Endodermal cell (in vitro differentiated cells): ENCODE measurements at regions not wholly inside any gene's neighbourhood (a gene's known extent, or its start where the extent isn't known, plus 50 kb on each side); places are given as distances from the start of the nearest gene placed in this dataset.

Experiments
- DNase-seq: peaks from one replicate; pipeline ENCODE4 v3.0.0-alpha.2; 2017
- H3K27ac ChIP-seq: 2 replicates; pipeline ENCODE4 v1.5.1; 2013; ENCODE audit warnings: mild to moderate bottlenecking, low read depth, low read length, moderate library complexity
- H3K27me3 ChIP-seq: 2 replicates; pipeline ENCODE4 v1.6.1; 2013; ENCODE audit warnings: mild to moderate bottlenecking, low read length, moderate library complexity; ENCODE audit not compliant: insufficient read depth, control insufficient read depth, poor library complexity, severe bottlenecking
- H3K36me3 ChIP-seq: 2 replicates; pipeline ENCODE4 v1.7.0; 2013; ENCODE audit warnings: mild to moderate bottlenecking, low read length, moderate library complexity; ENCODE audit not compliant: control insufficient read depth, insufficient read depth
- H3K4me1 ChIP-seq: one replicate; pipeline ENCODE4 v1.7.0; 2013; ENCODE audit warnings: low read length; ENCODE audit not compliant: control insufficient read depth, insufficient read depth
- H3K4me3 ChIP-seq: 2 replicates; pipeline ENCODE4 v1.5.1; 2013; ENCODE audit warnings: mild to moderate bottlenecking, low read length, moderate library complexity
- H3K9ac ChIP-seq: 2 replicates; pipeline ENCODE4 v1.6.1; 2013; ENCODE audit warnings: mild to moderate bottlenecking, low read length, moderate library complexity; ENCODE audit not compliant: poor library complexity, severe bottlenecking; ENCODE audit errors: extremely low read depth
- H3K9me3 ChIP-seq: 2 replicates; pipeline ENCODE4 v1.6.1; 2013; ENCODE audit warnings: mild to moderate bottlenecking, low read length, moderate library complexity; ENCODE audit not compliant: control insufficient read depth
- H3K27ac Mint-ChIP-seq: 2 replicates; pipeline ENCODE4 v1.8.0; 2020; ENCODE audit warnings: mixed read lengths
- H3K27me3 Mint-ChIP-seq: 2 replicates; pipeline ENCODE4 v1.8.0; 2021; ENCODE audit warnings: mild to moderate bottlenecking, mixed read lengths; ENCODE audit not compliant: insufficient read depth
- H3K36me3 Mint-ChIP-seq: 2 replicates; pipeline ENCODE4 v1.8.0; 2020; ENCODE audit warnings: low read depth, mixed read lengths
- H3K4me1 Mint-ChIP-seq: 2 replicates; pipeline ENCODE4 v1.8.0; 2020; ENCODE audit warnings: mixed read lengths
- H3K4me3 Mint-ChIP-seq: 2 replicates; pipeline ENCODE4 v1.8.0; 2020; ENCODE audit warnings: mild to moderate bottlenecking, moderate library complexity, mixed read lengths
- H3K9me3 Mint-ChIP-seq: 2 replicates; pipeline ENCODE4 v1.8.0; 2020; ENCODE audit warnings: mild to moderate bottlenecking, mixed read lengths
- WGBS, 2 experiments: methylation state at CpG; one replicate each; pipeline versions ENCODE4 v1.1.5 to v1.1.7; 2013; ENCODE audit warnings: missing lambda C conversion rate in 2 of 2, mixed read lengths in 1 of 2; ENCODE audit not compliant: insufficient coverage in 1 of 2, insufficient read length in 1 of 2; 5-methylcytosine and 5-hydroxymethylcytosine counted together
- TF ChIP-seq, protein P1 (sequence below): fragments of 200-600 bp; sonication (generic); conservative IDR thresholded peaks from 2 replicates; pipeline ENCODE4 v1.5.0; 2021; ENCODE audit warnings: antibody characterized with exemption, mild to moderate bottlenecking

DNA sequence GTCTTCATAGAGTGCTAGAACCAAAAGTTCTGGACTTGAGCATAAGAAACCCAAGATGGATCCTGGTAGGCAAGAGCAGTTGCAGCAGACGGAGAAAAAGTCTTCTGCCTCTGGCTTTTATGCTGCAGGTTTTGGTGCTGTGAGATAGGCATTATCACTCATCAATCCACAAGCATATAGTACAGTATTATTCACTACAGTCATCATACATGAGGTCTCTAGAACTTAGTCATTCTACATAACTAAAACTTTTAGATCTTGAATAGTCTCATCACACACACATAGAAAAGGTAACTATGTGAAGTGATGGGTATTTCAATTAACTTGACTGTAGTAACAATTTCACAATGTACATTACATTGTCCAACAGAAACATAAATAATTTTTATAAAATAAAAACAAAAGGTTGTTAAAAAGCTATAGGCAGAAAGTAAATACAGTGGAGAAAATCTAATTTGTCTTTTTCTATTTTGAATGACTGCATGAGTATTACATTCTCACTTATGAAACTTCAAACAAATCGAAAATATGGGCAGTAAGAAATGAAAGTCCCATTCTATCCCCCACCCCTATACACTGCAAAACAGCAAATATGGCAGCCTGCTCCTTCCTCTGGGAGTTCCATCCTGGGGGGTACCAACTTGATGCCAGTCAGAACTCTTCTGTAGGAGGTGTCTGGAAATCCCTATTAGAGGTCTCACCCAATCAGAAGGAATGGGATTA, 534.3 kb upstream of the ACVR2A start:
- H3K27me3 Mint-ChIP-seq, result peaks cover 3% of the 10 kb centered on the region
- H3K27ac Mint-ChIP-seq, result no peak overlapping the region
- Histone ChIP-seq H3K9ac (no peak overlapping the region), H3K9me3 (no peaks in the 10 kb centered on the region), H3K27ac (no peak overlapping the region), H3K27me3 (no peaks in the 10 kb centered on the region), H3K36me3 (no peaks in the 10 kb centered on the region), H3K4me1 (no peaks in the 10 kb centered on the region), H3K4me3 (no peak overlapping the region)
- H3K4me3 Mint-ChIP-seq, result no peak overlapping the region
- no peaks in the 10 kb centered on the region for H3K36me3 Mint-ChIP-seq
- TF ChIP-seq, protein P1, sequence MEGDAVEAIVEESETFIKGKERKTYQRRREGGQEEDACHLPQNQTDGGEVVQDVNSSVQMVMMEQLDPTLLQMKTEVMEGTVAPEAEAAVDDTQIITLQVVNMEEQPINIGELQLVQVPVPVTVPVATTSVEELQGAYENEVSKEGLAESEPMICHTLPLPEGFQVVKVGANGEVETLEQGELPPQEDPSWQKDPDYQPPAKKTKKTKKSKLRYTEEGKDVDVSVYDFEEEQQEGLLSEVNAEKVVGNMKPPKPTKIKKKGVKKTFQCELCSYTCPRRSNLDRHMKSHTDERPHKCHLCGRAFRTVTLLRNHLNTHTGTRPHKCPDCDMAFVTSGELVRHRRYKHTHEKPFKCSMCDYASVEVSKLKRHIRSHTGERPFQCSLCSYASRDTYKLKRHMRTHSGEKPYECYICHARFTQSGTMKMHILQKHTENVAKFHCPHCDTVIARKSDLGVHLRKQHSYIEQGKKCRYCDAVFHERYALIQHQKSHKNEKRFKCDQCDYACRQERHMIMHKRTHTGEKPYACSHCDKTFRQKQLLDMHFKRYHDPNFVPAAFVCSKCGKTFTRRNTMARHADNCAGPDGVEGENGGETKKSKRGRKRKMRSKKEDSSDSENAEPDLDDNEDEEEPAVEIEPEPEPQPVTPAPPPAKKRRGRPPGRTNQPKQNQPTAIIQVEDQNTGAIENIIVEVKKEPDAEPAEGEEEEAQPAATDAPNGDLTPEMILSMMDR, result no peak
- DNase-seq, result no peak
- 90 to 93% methylated on average over 1 to 2 of the region's 2 CpGs for WGBS, 2 experiments
- peaks cover 2% of the 10 kb centered on the region for H3K4me1 Mint-ChIP-seq
- peaks cover 1% of the 10 kb centered on the region for H3K9me3 Mint-ChIP-seq

DNA sequence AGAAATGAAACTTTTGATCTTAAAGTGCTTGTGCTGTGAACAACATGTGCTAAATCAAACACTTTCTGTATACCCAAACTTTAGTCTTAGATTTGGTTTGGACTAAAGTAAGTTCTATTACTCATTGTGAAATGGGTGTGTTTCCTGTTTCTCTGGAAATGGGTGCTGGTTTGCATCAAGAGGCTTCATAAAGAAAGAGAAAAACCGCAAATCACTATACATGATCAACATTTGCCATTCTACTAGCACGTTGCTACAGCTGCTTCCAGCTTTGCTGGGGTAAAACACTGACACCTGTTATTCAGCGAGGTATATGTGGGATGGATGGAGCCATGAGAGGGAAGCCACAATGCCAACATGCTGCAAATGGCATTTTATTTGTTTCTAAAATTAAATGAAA, 547.0 kb upstream of the ACVR2A start:
- Histone ChIP-seq H3K36me3 (no peaks in the 10 kb centered on the region), H3K27me3 (no peaks in the 10 kb centered on the region), H3K9me3 (no peaks in the 10 kb centered on the region), H3K4me1 (no peaks in the 10 kb centered on the region), H3K4me3 (no peak overlapping the region), H3K9ac (no peak overlapping the region), H3K27ac (no peak overlapping the region)
- Mint-ChIP-seq H3K36me3 (no peaks in the 10 kb centered on the region), H3K27me3 (no peaks in the 10 kb centered on the region), H3K9me3 (no peaks in the 10 kb centered on the region), H3K4me3 (no peak overlapping the region), H3K27ac (no peak overlapping the region), H3K4me1 (peaks cover 2% of the 10 kb centered on the region)
- no peak for DNase-seq
- TF ChIP-seq, protein P1, result no peak
- WGBS, 2 experiments, result 95 to 97% methylated on average over 2 to 3 of the region's 3 CpGs

DNA sequence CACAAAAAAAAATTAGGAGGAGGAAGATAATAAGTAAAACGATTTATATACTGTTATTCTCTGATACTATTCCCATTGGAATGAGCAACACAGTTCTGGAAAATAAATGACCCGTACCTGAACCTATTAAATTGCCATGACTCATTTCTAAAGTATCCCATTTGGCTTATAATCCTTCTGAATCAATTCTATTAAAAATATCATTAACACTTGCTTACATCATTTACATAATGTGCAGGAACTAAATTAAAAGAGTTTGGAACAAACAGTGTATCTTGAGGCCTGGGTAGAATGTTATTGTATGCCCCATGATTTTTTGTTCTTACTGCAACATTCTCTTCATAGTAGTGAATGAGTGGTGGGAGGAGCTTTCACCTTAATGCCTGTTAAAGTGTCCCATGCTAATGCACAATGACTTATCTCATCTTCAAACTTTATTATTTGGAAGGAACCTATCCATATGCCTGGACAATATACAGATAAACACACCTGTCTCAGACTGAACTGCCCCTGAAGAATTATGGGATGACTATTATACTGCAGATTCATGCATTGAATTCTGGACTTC, 549.9 kb upstream of the ACVR2A start:
- no peaks in the 10 kb centered on the region for H3K9me3 Mint-ChIP-seq
- WGBS, 2 experiments, result 90% methylated on average over 1 to 2 of the region's 2 CpGs
- H3K27ac Mint-ChIP-seq, result no peak overlapping the region

More for the DNA sequence above, 549.9 kb upstream of the ACVR2A start:
- Histone ChIP-seq H3K4me1 (no peaks in the 10 kb centered on the region), H3K4me3 (no peak overlapping the region), H3K27me3 (no peaks in the 10 kb centered on the region), H3K9ac (no peak overlapping the region), H3K36me3 (no peaks in the 10 kb centered on the region), H3K27ac (no peak overlapping the region), H3K9me3 (no peaks in the 10 kb centered on the region)
- no peak overlapping the region for H3K4me3 Mint-ChIP-seq
- TF ChIP-seq, protein P1, result no peak
- no peak for DNase-seq
- no peaks in the 10 kb centered on the region for H3K36me3 Mint-ChIP-seq
- H3K4me1 Mint-ChIP-seq, result peaks cover 2% of the 10 kb centered on the region
- H3K27me3 Mint-ChIP-seq, result no peaks in the 10 kb centered on the region
